ENCODE measurements at regions not wholly inside any gene's neighbourhood (a gene's known extent, or its start where the extent isn't known, plus 50 kb on each side); places are given as distances from the start of the nearest gene placed in this dataset.

- no peak for TF ChIP-seq CTCF (IDR thresholded peaks at IDR 0.05; ENCODE audit: borderline replicate concordance, insufficient read depth, low read depth, low read length)
- no peak overlapping the region for H3K4me3 ChIP-seq (ENCODE audit: low read depth, low read length)
Observed at GRCh38 chr6:91142154-91142553, 555.3 kb upstream of the MAP3K7 start.

- no peak for TF ChIP-seq CTCF (IDR thresholded peaks at IDR 0.05; ENCODE audit: borderline replicate concordance, insufficient read depth, low read depth, low read length)
- H3K4me3 ChIP-seq (ENCODE audit: low read depth, low read length): no peak overlapping the region
Observed at GRCh38 chr6:91141346-91141745, 554.5 kb upstream of the MAP3K7 start.

- no peak overlapping the region for H3K4me3 ChIP-seq (ENCODE audit: low read depth, low read length)
- TF ChIP-seq CTCF (IDR thresholded peaks at IDR 0.05; ENCODE audit: borderline replicate concordance, insufficient read depth, low read depth, low read length): no peak
Observed at GRCh38 chr6:91140449-91140848, 553.6 kb upstream of the MAP3K7 start.

GRCh38 chr6:91137286-91137685 lies 550.4 kb upstream of the MAP3K7 start:
- H3K4me3 ChIP-seq (ENCODE audit: low read depth, low read length): no peak overlapping the region
- no peak for TF ChIP-seq CTCF (IDR thresholded peaks at IDR 0.05; ENCODE audit: borderline replicate concordance, insufficient read depth, low read depth, low read length)

- no peak overlapping the region for H3K4me3 ChIP-seq (ENCODE audit: low read depth, low read length)
- TF ChIP-seq CTCF (IDR thresholded peaks at IDR 0.05; ENCODE audit: borderline replicate concordance, insufficient read depth, low read depth, low read length): no peak
Observed at GRCh38 chr6:91135406-91136103, 548.7 kb upstream of the MAP3K7 start.

- TF ChIP-seq CTCF (IDR thresholded peaks at IDR 0.05; ENCODE audit: borderline replicate concordance, insufficient read depth, low read depth, low read length): no peak
Observed at GRCh38 chr6:91132461-91132860, 545.6 kb upstream of the MAP3K7 start.

GRCh38 chr6:91130126-91130525 lies 543.3 kb upstream of the MAP3K7 start:
- no peak for TF ChIP-seq CTCF (IDR thresholded peaks at IDR 0.05; ENCODE audit: borderline replicate concordance, insufficient read depth, low read depth, low read length)
- H3K4me3 ChIP-seq (ENCODE audit: low read depth, low read length): no peak overlapping the region

More at GRCh38 chr6:91132461-91132860, 545.6 kb upstream of the MAP3K7 start:
- H3K4me3 ChIP-seq (ENCODE audit: low read depth, low read length): no peak overlapping the region

All from GM12875 (cell line).